Thymus (tissue), 11 donors: ENCODE measurements at regions not wholly inside any gene's neighbourhood (a gene's known extent, or its start where the extent isn't known, plus 50 kb on each side); places are given as distances from the start of the nearest gene placed in this dataset.

Experiments used
- DNase-seq, 9 donors: peaks; one replicate each; pipeline ENCODE4 v3.0.0-alpha.2; 2013; ENCODE audit warnings: low spot score in 9 of 9, low read depth in 6 of 9, missing footprints in 1 of 9
- H3K27ac ChIP-seq, 2 donors: one replicate each; pipeline ENCODE4 v1.5.1; 2013; ENCODE audit warnings: control low read depth in 1 of 2, low read depth in 1 of 2, low read length in 1 of 2, mild to moderate bottlenecking in 1 of 2, moderate library complexity in 1 of 2
- H3K27me3 ChIP-seq, 2 donors: one replicate each; pipeline ENCODE4 v1.5.1; 2013; ENCODE audit warnings: low read length in 1 of 2; ENCODE audit not compliant: control insufficient read depth in 2 of 2, insufficient read depth in 1 of 2
- H3K36me3 ChIP-seq, 2 donors: one replicate each; pipeline ENCODE4 v1.5.1; 2013; ENCODE audit warnings: low read length in 1 of 2, mild to moderate bottlenecking in 1 of 2, moderate library complexity in 1 of 2; ENCODE audit not compliant: control insufficient read depth in 2 of 2, insufficient read depth in 2 of 2
- H3K4me1 ChIP-seq, 2 donors: one replicate each; pipeline ENCODE4 v1.5.1; 2013; ENCODE audit warnings: low read length in 2 of 2; ENCODE audit not compliant: control insufficient read depth in 2 of 2, insufficient read depth in 2 of 2
- H3K4me3 ChIP-seq, 2 donors: one replicate each; pipeline ENCODE4 v1.5.1; 2013; ENCODE audit warnings: low read length in 2 of 2, control low read depth in 1 of 2, mild to moderate bottlenecking in 1 of 2
- H3K9me3 ChIP-seq, 2 donors: one replicate each; pipeline ENCODE4 v1.5.1; 2013; ENCODE audit warnings: low read length in 1 of 2, mild to moderate bottlenecking in 1 of 2; ENCODE audit not compliant: control insufficient read depth in 2 of 2, insufficient read depth in 1 of 2
- WGBS: extraction: QIAGEN DNeasy Blood & Tissue Kit; methylation state at CpG from one replicate; pipeline ENCODE4 v1.1.7; 2013; 5-methylcytosine and 5-hydroxymethylcytosine counted together
- donor health status: healthy.

GRCh38 chr1:106568201-106568974 lies 488.1 kb upstream of the PRMT6 start:
- Histone ChIP-seq H3K27ac (no peak overlapping the region), H3K27me3 (no peaks in the 10 kb centered on the region), H3K36me3 (no peaks in the 10 kb centered on the region), H3K4me3 (no peak overlapping the region), H3K9me3 (no peaks in the 10 kb centered on the region), H3K4me1 (no peaks in the 10 kb centered on the region)
- 79% methylated on average over 6 of the region's 6 CpGs for WGBS
- DNase-seq: no peak

GRCh38 chr1:106571109-106571508 lies 485.4 kb upstream of the PRMT6 start:
- H3K27me3 ChIP-seq: no peaks in the 10 kb centered on the region

GRCh38 chr1:106584107-106584506 lies 472.4 kb upstream of the PRMT6 start:
- no peaks in the 10 kb centered on the region for H3K36me3 ChIP-seq

More at GRCh38 chr1:106571109-106571508, 485.4 kb upstream of the PRMT6 start:
- no peak overlapping the region for H3K27ac ChIP-seq
- H3K4me3 ChIP-seq: no peak overlapping the region
- DNase-seq: no peak
- H3K4me1 ChIP-seq: no peaks in the 10 kb centered on the region
- no peaks in the 10 kb centered on the region for H3K36me3 ChIP-seq
- no peaks in the 10 kb centered on the region for H3K9me3 ChIP-seq
- WGBS: 94% methylated on average over 4 of the region's 4 CpGs

GRCh38 chr1:106584676-106585075 lies 471.8 kb upstream of the PRMT6 start:
- H3K4me3 ChIP-seq: no peak overlapping the region

More at GRCh38 chr1:106584107-106584506, 472.4 kb upstream of the PRMT6 start:
- no peak overlapping the region for H3K4me3 ChIP-seq
- 89% methylated on average over 1 of the region's 1 CpG for WGBS
- H3K27ac ChIP-seq: no peak overlapping the region
- H3K9me3 ChIP-seq: peaks cover 0 to 8% of the 10 kb centered on the region in 2 donors
- no peaks in the 10 kb centered on the region for H3K27me3 ChIP-seq
- no peak for DNase-seq
- no peaks in the 10 kb centered on the region for H3K4me1 ChIP-seq

GRCh38 chr1:106600626-106601025 lies 455.8 kb upstream of the PRMT6 start:
- DNase-seq: no peak
- WGBS: 87% methylated on average over 2 of the region's 2 CpGs
- H3K4me3 ChIP-seq: no peak overlapping the region

More at GRCh38 chr1:106584676-106585075, 471.8 kb upstream of the PRMT6 start:
- Histone ChIP-seq H3K27me3 (no peaks in the 10 kb centered on the region), H3K4me1 (no peaks in the 10 kb centered on the region), H3K27ac (no peak overlapping the region), H3K9me3 (peaks cover 0 to 8% of the 10 kb centered on the region in 2 donors), H3K36me3 (no peaks in the 10 kb centered on the region)
- DNase-seq: no peak
- WGBS: 96% methylated on average over 4 of the region's 4 CpGs

GRCh38 chr1:106603616-106604015 lies 452.9 kb upstream of the PRMT6 start:
- no peak for DNase-seq
- H3K4me3 ChIP-seq: no peak overlapping the region
- no peaks in the 10 kb centered on the region for H3K36me3 ChIP-seq
- no peaks in the 10 kb centered on the region for H3K4me1 ChIP-seq
- H3K27me3 ChIP-seq: no peaks in the 10 kb centered on the region
- 59% methylated on average over 1 of the region's 1 CpG for WGBS
- H3K9me3 ChIP-seq: no peaks in the 10 kb centered on the region
- no peak overlapping the region for H3K27ac ChIP-seq

More at GRCh38 chr1:106600626-106601025, 455.8 kb upstream of the PRMT6 start:
- H3K9me3 ChIP-seq: no peaks in the 10 kb centered on the region
- H3K4me1 ChIP-seq: no peaks in the 10 kb centered on the region
- H3K27me3 ChIP-seq: no peaks in the 10 kb centered on the region
- H3K36me3 ChIP-seq: no peaks in the 10 kb centered on the region
- no peak overlapping the region for H3K27ac ChIP-seq

GRCh38 chr1:106608841-106609240 lies 447.6 kb upstream of the PRMT6 start:
- Histone ChIP-seq H3K36me3 (no peaks in the 10 kb centered on the region), H3K4me1 (no peaks in the 10 kb centered on the region), H3K27ac (no peak overlapping the region), H3K27me3 (no peaks in the 10 kb centered on the region), H3K4me3 (no peak overlapping the region), H3K9me3 (no peaks in the 10 kb centered on the region)
- no peak for DNase-seq

GRCh38 chr1:106613068-106613467 lies 443.4 kb upstream of the PRMT6 start:
- Histone ChIP-seq H3K4me1 (no peaks in the 10 kb centered on the region), H3K4me3 (no peak overlapping the region), H3K27me3 (no peaks in the 10 kb centered on the region), H3K36me3 (no peaks in the 10 kb centered on the region), H3K27ac (no peak overlapping the region), H3K9me3 (no peaks in the 10 kb centered on the region)
- DNase-seq: no peak
- 94% methylated on average over 3 of the region's 3 CpGs for WGBS

- no peak for DNase-seq
- Histone ChIP-seq H3K4me3 (no peak overlapping the region), H3K36me3 (no peaks in the 10 kb centered on the region), H3K9me3 (no peaks in the 10 kb centered on the region), H3K27me3 (no peaks in the 10 kb centered on the region), H3K27ac (no peak overlapping the region), H3K4me1 (no peaks in the 10 kb centered on the region)
- WGBS: 91% methylated on average over 5 of the region's 5 CpGs
Observed at GRCh38 chr1:106613861-106614260, 442.6 kb upstream of the PRMT6 start.
